ENCODE measurements at regions not wholly inside any gene's neighbourhood (a gene's known extent, or its start where the extent isn't known, plus 50 kb on each side); places are given as distances from the start of the nearest gene placed in this dataset.

DNA sequence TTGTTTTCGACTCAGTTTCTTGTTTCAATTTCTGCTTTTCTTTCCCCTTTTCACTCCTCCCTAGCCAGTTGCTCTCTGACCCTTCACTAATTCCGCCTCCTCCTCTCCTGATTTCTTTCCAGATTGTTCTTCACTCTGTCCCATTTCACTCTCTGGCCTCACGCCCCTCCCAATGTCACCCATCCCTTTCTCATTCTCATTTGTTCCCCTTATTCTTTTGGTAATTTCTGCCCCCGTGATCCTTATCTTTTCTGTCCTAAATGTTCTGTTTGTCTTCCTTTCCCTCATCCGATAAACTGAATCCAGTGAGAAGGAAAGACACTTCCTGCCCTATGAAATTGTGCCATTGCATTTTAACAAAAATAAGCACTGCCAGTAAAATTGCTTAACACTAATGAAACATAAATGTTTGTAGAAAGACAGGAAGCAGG, 94.5 kb upstream of the RASGEF1B start:
- TF ChIP-seq POLR2AphosphoS5 (IDR thresholded peaks at IDR 0.05; ENCODE audit: low read depth, low read length): no peak
- no peak for TF ChIP-seq POLR2A (IDR thresholded peaks at IDR 0.05; ENCODE audit: low read depth, low read length)
- TF ChIP-seq TAF1 (IDR thresholded peaks at IDR 0.05; ENCODE audit: borderline replicate concordance, low read depth, low read length): no peak
